K562 (cell line): ENCODE measurements at regions not wholly inside any gene's neighbourhood (a gene's known extent, or its start where the extent isn't known, plus 50 kb on each side); places are given as distances from the start of the nearest gene placed in this dataset.

Source experiments
- ATAC-seq: fragments of 200-7000 bp; cut with Tn5 transposase; 3 replicates; pipeline ENCODE4 v1.9.1; 2020; ENCODE audit warnings: moderate library complexity
- BruUV-seq: library from RNA; stranded (reverse); fragments of 400-500 nt; replicated peaks from 2 replicates; lab custom pipeline; 2021; lab: Mats Ljungman, UMichigan
- CTCF ChIA-PET: fragments of 300-600 bp; formaldehyde crosslinking; extraction: SDS; loops from one replicate; lab custom pipeline; 2021; ENCODE audit warnings: low intra/inter-chr PET ratio; lab: Yijun Ruan, JAX
- POLR2A ChIA-PET: fragments of 300-600, 350-650 bp; sonication (Branson Sonifier 250); formaldehyde crosslinking; extraction: SDS; loops from one replicate; lab custom pipeline; 2021; ENCODE audit warnings: antibody characterized with exemption, inconsistent platforms; lab: Yijun Ruan, JAX
- DNase-seq, 4 experiments: peaks; one replicate each; pipeline versions ENCODE4 v3.0.0 to v3.0.0-alpha.2; 2011 to 2018; ENCODE audit warnings: low spot score in 3 of 4, mixed read lengths in 3 of 4; ENCODE audit errors: extremely low read depth in 1 of 4
- FAIRE-seq: peaks from 2 replicates; lab custom pipeline; 2011; peaks lifted over from hg19 to GRCh38; lab: Jason Lieb, UNC
- H2AFZ ChIP-seq: 2 replicates; pipeline ENCODE4 v1.6.0; 2011; ENCODE audit warnings: low read depth, low read length, control low read depth, inconsistent platforms
- H3K27ac ChIP-seq: fragments of 200-600 bp; 3 replicates; pipeline ENCODE4 v1.8.0; 2011; ENCODE audit warnings: low read depth, mild to moderate bottlenecking, control low read depth, inconsistent platforms, low read length, moderate library complexity, mixed read lengths; ENCODE audit errors: extremely low read depth
- H3K27me3 ChIP-seq, 2 experiments: fragments of 300-600 bp in 1 of 2; 2 replicates in 1 of 2; 3 replicates in 1 of 2; pipeline versions ENCODE4 v1.6.0 to v1.8.0; 2011; ENCODE audit warnings: inconsistent platforms in 2 of 2, low read length in 2 of 2, mild to moderate bottlenecking in 1 of 2, mixed read lengths in 1 of 2, moderate library complexity in 1 of 2; ENCODE audit not compliant: control insufficient read depth in 2 of 2, insufficient read depth in 2 of 2
- H3K36me3 ChIP-seq: fragments of 300-600 bp; 3 replicates; pipeline ENCODE4 v1.8.0; 2011; ENCODE audit warnings: mild to moderate bottlenecking, low read length, inconsistent platforms; ENCODE audit not compliant: control insufficient read depth, insufficient read depth
- H3K4me1 ChIP-seq, 2 experiments: fragments of 200-600 bp in 1 of 2; replicated peaks in 1 of 2; 2 replicates in 1 of 2; 3 replicates in 1 of 2; pipeline versions ENCODE4 v1.5.1 to v1.8.0; 2011; ENCODE audit warnings: inconsistent platforms in 2 of 2, low read length in 2 of 2, mild to moderate bottlenecking in 1 of 2, mixed read lengths in 1 of 2, moderate library complexity in 1 of 2; ENCODE audit not compliant: control insufficient read depth in 2 of 2, insufficient read depth in 2 of 2
- H3K4me2 ChIP-seq: 2 replicates; pipeline ENCODE4 v1.6.1; 2011; ENCODE audit warnings: low read length, control low read depth, inconsistent platforms, mixed read lengths; ENCODE audit not compliant: insufficient read depth
- H3K4me3 ChIP-seq: fragments of 200-600 bp; sonication (generic), shearing (Covaris generic); 2 replicates; pipeline ENCODE4 v1.5.1; 2016; ENCODE audit warnings: control low read depth, inconsistent platforms
- H3K79me2 ChIP-seq: fragments of 200-600 bp; 3 replicates; pipeline ENCODE4 v1.8.0; 2011; ENCODE audit warnings: low read length, inconsistent platforms; ENCODE audit not compliant: control insufficient read depth, insufficient read depth
- H3K9ac ChIP-seq, 2 experiments: 2 replicates each; pipeline versions ENCODE4 v1.6.0 to v1.6.1; 2011; ENCODE audit warnings: low read depth in 2 of 2, low read length in 2 of 2, control low read depth in 1 of 2, inconsistent platforms in 1 of 2, mild to moderate bottlenecking in 1 of 2, mixed read lengths in 1 of 2; ENCODE audit not compliant: insufficient read depth in 1 of 2
- H3K9me1 ChIP-seq: one replicate; pipeline ENCODE4 v1.6.0; 2011; ENCODE audit warnings: inconsistent platforms, mild to moderate bottlenecking, low read length, moderate library complexity; ENCODE audit not compliant: control insufficient read depth, insufficient read depth
- H3K9me3 ChIP-seq: replicated peaks from 2 replicates; pipeline ENCODE4 v1.5.1; 2011; ENCODE audit warnings: low read depth, low read length, inconsistent platforms; ENCODE audit not compliant: control insufficient read depth, insufficient read depth
- H4K20me1 ChIP-seq: replicated peaks from 2 replicates; pipeline ENCODE4 v1.6.1; 2011; ENCODE audit warnings: low read length, inconsistent platforms, mixed read lengths; ENCODE audit not compliant: control insufficient read depth, insufficient read depth
- COPS2 ChIP-seq: fragments of 450-650 bp; conservative IDR thresholded peaks from 2 replicates; pipeline ENCODE4 v1.6.1; 2016; ENCODE audit warnings: mild to moderate bottlenecking, moderate library complexity
- GTF3C2 ChIP-seq: IDR thresholded peaks from 3 replicates; pipeline ENCODE4 v1.6.1; 2011; ENCODE audit warnings: borderline replicate concordance, mild to moderate bottlenecking, moderate library complexity; ENCODE audit not compliant: insufficient read length; ENCODE audit errors: extremely low read depth
- PHTF2 ChIP-seq: fragments of 250-450 bp; sonication (Bioruptor Pico); IDR thresholded peaks from 2 replicates; pipeline ENCODE4 v1.5.0; 2021; ENCODE audit warnings: mild to moderate bottlenecking
- RFX1 ChIP-seq: fragments of 450-650 bp; IDR thresholded peaks from 2 replicates; pipeline ENCODE4 v1.6.1; 2016; ENCODE audit warnings: mild to moderate bottlenecking, moderate library complexity
- TCFL5 ChIP-seq: fragments of 250-450 bp; sonication (Bioruptor Pico); conservative IDR thresholded peaks from 2 replicates; pipeline ENCODE4 v1.6.1; 2021; ENCODE audit warnings: mild to moderate bottlenecking, moderate library complexity, matching md5 sums
- in situ Hi-C: fragments of 300-500 bp; cut with MboI; formaldehyde crosslinking; loops from 4 replicates; pipeline ENCODE4 v1.15.0; 2018; ENCODE audit warnings: inconsistent platforms, mixed read lengths
- intact Hi-C: fragments of 100-400 bp; cut with micrococcal nuclease; formaldehyde crosslinking; loops from 2 replicates; pipeline ENCODE4 v1.14.2; 2022

- in situ Hi-C loops = no loop called here
Observed at GRCh38 chr2:187644486-187644885, 90.3 kb upstream of the TFPI start.

More at GRCh38 chr2:187644486-187644885, 90.3 kb upstream of the TFPI start:
- no peak for FAIRE-seq
- Histone ChIP-seq H3K9me1 (no peaks in the 10 kb centered on the region), H3K36me3 (no peaks in the 10 kb centered on the region), H2AFZ (no peak overlapping the region), H3K4me2 (no peak overlapping the region), H3K27me3 (no peaks in the 10 kb centered on the region), H3K4me3 (no peak overlapping the region), H3K9me3 (no peaks in the 10 kb centered on the region), H3K4me1 (no peaks in the 10 kb centered on the region; a peak in 1 of 5 replicates), H3K27ac (no peak overlapping the region), H3K79me2 (no peaks in the 10 kb centered on the region), H4K20me1 (no peaks in the 10 kb centered on the region), H3K9ac (no peak overlapping the region)
- TF ChIP-seq RFX1 (no peak), PHTF2 (CRISPR knock-in tag) (no peak), COPS2 (no peak), GTF3C2 (no peak), TCFL5 (CRISPR knock-in tag) (no peak)
- no peak for ATAC-seq
- no peak for DNase-seq
- intact Hi-C loops = no loop called here
- CTCF ChIA-PET = no interaction called here
- POLR2A ChIA-PET = no interaction called here
- no TSS peak for BruUV-seq
